ENCODE measurements at regions not wholly inside any gene's neighbourhood (a gene's known extent, or its start where the extent isn't known, plus 50 kb on each side); places are given as distances from the start of the nearest gene placed in this dataset.

- no peak for ATAC-seq
- TF ChIP-seq BACH2 (CRISPR knock-in tag; IDR thresholded peaks at IDR 0.05; ENCODE audit: borderline replicate concordance) (no peak), ESRRG (CRISPR knock-in tag; IDR thresholded peaks at IDR 0.05) (no peak), TCF4 (CRISPR knock-in tag; IDR thresholded peaks at IDR 0.05; ENCODE audit: borderline replicate concordance) (no peak), OSR1 (CRISPR knock-in tag; IDR thresholded peaks at IDR 0.05) (no peak), ZNF70 (CRISPR knock-in tag; IDR thresholded peaks at IDR 0.05) (no peak), ZC3H10 (CRISPR knock-in tag; IDR thresholded peaks at IDR 0.05) (no peak), SNAI2 (CRISPR knock-in tag; IDR thresholded peaks at IDR 0.05) (no peak), ZFP30 (CRISPR knock-in tag; IDR thresholded peaks at IDR 0.05) (no peak), ZNF565 (CRISPR knock-in tag; conservative IDR thresholded peaks at IDR 0.05; ENCODE audit: low read depth) (no peak)
- TF ChIP-seq, protein P1, sequence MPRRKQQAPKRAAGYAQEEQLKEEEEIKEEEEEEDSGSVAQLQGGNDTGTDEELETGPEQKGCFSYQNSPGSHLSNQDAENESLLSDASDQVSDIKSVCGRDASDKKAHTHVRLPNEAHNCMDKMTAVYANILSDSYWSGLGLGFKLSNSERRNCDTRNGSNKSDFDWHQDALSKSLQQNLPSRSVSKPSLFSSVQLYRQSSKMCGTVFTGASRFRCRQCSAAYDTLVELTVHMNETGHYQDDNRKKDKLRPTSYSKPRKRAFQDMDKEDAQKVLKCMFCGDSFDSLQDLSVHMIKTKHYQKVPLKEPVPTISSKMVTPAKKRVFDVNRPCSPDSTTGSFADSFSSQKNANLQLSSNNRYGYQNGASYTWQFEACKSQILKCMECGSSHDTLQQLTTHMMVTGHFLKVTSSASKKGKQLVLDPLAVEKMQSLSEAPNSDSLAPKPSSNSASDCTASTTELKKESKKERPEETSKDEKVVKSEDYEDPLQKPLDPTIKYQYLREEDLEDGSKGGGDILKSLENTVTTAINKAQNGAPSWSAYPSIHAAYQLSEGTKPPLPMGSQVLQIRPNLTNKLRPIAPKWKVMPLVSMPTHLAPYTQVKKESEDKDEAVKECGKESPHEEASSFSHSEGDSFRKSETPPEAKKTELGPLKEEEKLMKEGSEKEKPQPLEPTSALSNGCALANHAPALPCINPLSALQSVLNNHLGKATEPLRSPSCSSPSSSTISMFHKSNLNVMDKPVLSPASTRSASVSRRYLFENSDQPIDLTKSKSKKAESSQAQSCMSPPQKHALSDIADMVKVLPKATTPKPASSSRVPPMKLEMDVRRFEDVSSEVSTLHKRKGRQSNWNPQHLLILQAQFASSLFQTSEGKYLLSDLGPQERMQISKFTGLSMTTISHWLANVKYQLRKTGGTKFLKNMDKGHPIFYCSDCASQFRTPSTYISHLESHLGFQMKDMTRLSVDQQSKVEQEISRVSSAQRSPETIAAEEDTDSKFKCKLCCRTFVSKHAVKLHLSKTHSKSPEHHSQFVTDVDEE (CRISPR knock-in tag; IDR thresholded peaks at IDR 0.05) = no peak
- TF ChIP-seq, protein P2, sequence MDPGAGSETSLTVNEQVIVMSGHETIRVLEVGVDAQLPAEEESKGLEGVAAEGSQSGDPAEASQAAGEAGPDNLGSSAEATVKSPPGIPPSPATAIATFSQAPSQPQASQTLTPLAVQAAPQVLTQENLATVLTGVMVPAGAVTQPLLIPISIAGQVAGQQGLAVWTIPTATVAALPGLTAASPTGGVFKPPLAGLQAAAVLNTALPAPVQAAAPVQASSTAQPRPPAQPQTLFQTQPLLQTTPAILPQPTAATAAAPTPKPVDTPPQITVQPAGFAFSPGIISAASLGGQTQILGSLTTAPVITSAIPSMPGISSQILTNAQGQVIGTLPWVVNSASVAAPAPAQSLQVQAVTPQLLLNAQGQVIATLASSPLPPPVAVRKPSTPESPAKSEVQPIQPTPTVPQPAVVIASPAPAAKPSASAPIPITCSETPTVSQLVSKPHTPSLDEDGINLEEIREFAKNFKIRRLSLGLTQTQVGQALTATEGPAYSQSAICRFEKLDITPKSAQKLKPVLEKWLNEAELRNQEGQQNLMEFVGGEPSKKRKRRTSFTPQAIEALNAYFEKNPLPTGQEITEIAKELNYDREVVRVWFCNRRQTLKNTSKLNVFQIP (CRISPR knock-in tag; IDR thresholded peaks at IDR 0.05; ENCODE audit: borderline replicate concordance, low read depth) = no peak
These were observed 1033.9 kb upstream of the NR2F2 start for GRCh38 chr15:95296643-95297042.

DNA sequence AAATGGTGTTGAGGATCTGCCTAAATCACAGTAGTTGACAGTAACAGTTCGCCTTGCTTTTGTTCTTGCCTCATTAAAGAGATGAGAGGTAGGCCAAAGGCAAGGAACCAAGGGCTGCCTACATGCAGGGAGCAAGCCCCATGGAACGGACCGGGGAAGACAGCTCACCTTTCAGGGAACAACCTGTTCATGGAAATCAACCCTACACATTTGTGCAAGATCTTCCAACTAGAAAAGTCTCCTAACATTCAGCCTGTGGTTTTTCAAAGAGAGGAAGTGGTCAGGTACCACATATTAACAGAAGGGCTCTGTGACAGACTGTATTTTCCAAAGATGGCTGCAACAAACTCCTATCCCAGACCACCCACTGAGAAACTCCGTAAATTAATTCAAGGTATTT lies 1031.8 kb upstream of the NR2F2 start:
- ATAC-seq = no peak
- TF ChIP-seq ZC3H10 (CRISPR knock-in tag; IDR thresholded peaks at IDR 0.05) (no peak), SNAI2 (CRISPR knock-in tag; IDR thresholded peaks at IDR 0.05) (no peak), BACH2 (CRISPR knock-in tag; IDR thresholded peaks at IDR 0.05; ENCODE audit: borderline replicate concordance) (no peak), ZNF70 (CRISPR knock-in tag; IDR thresholded peaks at IDR 0.05) (no peak), GLIS3 (CRISPR knock-in tag; IDR thresholded peaks at IDR 0.05) (no peak), CREB5 (CRISPR knock-in tag; IDR thresholded peaks at IDR 0.05; ENCODE audit: low read depth) (no peak), CSDC2 (CRISPR knock-in tag; IDR thresholded peaks at IDR 0.05) (no peak), ARNTL (CRISPR knock-in tag; IDR thresholded peaks at IDR 0.05; ENCODE audit: borderline replicate concordance, low read depth) (no peak), ZFP3 (CRISPR knock-in tag; IDR thresholded peaks at IDR 0.05) (no peak), PPARA (CRISPR knock-in tag; IDR thresholded peaks at IDR 0.05; ENCODE audit: borderline replicate concordance) (no peak), CSRNP3 (CRISPR knock-in tag; IDR thresholded peaks at IDR 0.05) (no peak), ZNF8 (CRISPR knock-in tag; IDR thresholded peaks at IDR 0.05) (no peak), ISL1 (CRISPR knock-in tag; IDR thresholded peaks at IDR 0.05) (no peak), TOX (CRISPR knock-in tag; IDR thresholded peaks at IDR 0.05; ENCODE audit: borderline replicate concordance) (no peak), RARB (CRISPR knock-in tag; IDR thresholded peaks at IDR 0.05) (no peak), ZFP30 (CRISPR knock-in tag; IDR thresholded peaks at IDR 0.05) (no peak), TCF4 (CRISPR knock-in tag; IDR thresholded peaks at IDR 0.05; ENCODE audit: borderline replicate concordance) (no peak)
- TF ChIP-seq, protein P1 (CRISPR knock-in tag; IDR thresholded peaks at IDR 0.05) = no peak
- TF ChIP-seq, protein P2 (CRISPR knock-in tag; IDR thresholded peaks at IDR 0.05; ENCODE audit: borderline replicate concordance, low read depth) = no peak

Data from SK-N-SH treated with all-trans-retinoic acid at 6 μM for 48 hours (cell line).